Activated CD8-positive, alpha-beta memory T cell treated with anti-CD3 and anti-CD28 coated beads, Interleukin-2, amount 10 ng/mL, durations not matched to agents 7 days and 5 days (primary cell): ENCODE measurements at regions not wholly inside any gene's neighbourhood (a gene's known extent, or its start where the extent isn't known, plus 50 kb on each side); places are given as distances from the start of the nearest gene placed in this dataset.

Experiments used
- ATAC-seq: fragments of 150-1000 bp; cut with Tn5 transposase; one replicate; pipeline ENCODE4 v1.10.0; 2021; ENCODE audit warnings: moderate library complexity
- CTCF ChIA-PET: fragments of 350-600 bp; sonication (Branson Sonifier 250); formaldehyde crosslinking; loops from one replicate; lab custom pipeline; 2021; ENCODE audit warnings: antibody characterized with exemption; lab: Charles Lee
- DNase-seq: peaks from one replicate; pipeline ENCODE4 v3.0.0-alpha.2; 2020
- H3K27ac Mint-ChIP-seq: one replicate; pipeline ENCODE4 v1.8.0; 2021; ENCODE audit warnings: mild to moderate bottlenecking, mixed read lengths
- H3K27me3 Mint-ChIP-seq: one replicate; pipeline ENCODE4 v1.8.0; 2021; ENCODE audit warnings: mixed read lengths
- H3K36me3 Mint-ChIP-seq: one replicate; pipeline ENCODE4 v1.8.0; 2021; ENCODE audit warnings: mild to moderate bottlenecking, mixed read lengths
- H3K4me1 Mint-ChIP-seq: one replicate; pipeline ENCODE4 v1.8.0; 2021; ENCODE audit warnings: mixed read lengths
- H3K4me3 Mint-ChIP-seq: one replicate; pipeline ENCODE4 v1.8.0; 2021; ENCODE audit warnings: mild to moderate bottlenecking, moderate library complexity, mixed read lengths
- H3K9me3 Mint-ChIP-seq: one replicate; pipeline ENCODE4 v1.8.0; 2022; ENCODE audit warnings: low read depth, mixed read lengths

DNA sequence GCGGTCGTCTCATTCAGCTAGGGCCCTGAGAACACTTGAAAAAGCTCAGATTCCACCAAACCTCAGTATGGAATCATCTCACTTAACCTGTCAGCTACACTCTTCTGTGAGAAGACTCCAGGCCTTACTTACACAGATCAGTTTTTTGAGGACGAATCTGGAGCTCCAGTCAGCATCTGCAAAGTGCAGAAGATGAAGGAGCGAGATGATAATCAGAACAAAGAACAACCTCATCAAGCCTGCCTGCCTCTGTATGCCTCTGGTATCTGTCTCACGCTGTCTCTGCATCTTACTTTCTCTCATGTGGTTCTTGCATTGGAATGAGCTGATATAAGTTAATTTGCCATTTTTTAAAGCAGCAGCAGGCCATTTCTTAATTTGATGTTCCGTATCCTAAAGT, 444.1 kb upstream of the LRATD1 start:
- CTCF ChIA-PET: no interaction called here
- Mint-ChIP-seq H3K4me1 (no peaks in the 10 kb centered on the region), H3K36me3 (no peaks in the 10 kb centered on the region), H3K9me3 (peaks cover 4% of the 10 kb centered on the region), H3K27me3 (no peaks in the 10 kb centered on the region), H3K27ac (no peak overlapping the region), H3K4me3 (no peak overlapping the region)
- DNase-seq: no peak
- no peak for ATAC-seq

DNA sequence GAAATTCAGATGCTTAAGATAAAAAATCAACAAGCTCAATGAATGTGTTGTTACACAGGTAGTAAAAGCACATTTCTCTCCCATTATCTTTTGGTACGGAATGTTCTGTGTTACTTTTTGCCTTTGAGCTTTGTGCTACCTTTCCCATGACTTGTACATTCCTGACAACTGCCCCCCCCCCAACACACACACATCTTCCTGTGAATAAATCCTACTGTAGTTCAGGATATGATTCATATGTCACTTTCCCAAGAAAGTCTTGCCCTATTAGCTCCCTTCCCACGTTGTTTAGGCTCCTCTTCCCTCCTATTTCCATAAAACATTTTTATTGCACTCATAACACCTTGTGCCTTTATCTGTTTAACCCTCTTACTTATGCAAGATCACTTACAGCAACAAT, 442.6 kb upstream of the LRATD1 start:
- no peaks in the 10 kb centered on the region for H3K4me1 Mint-ChIP-seq
- H3K9me3 Mint-ChIP-seq: peaks cover 4% of the 10 kb centered on the region
- DNase-seq (no peak), ATAC-seq (no peak)
- CTCF ChIA-PET: interaction anchor here (0.7 kb wide), 1 partner anchor 553 kb away, joined by 3 read pairs; no protein-coding TSS in a partner anchor
- no peak overlapping the region for H3K4me3 Mint-ChIP-seq
- H3K36me3 Mint-ChIP-seq: no peaks in the 10 kb centered on the region
- no peaks in the 10 kb centered on the region for H3K27me3 Mint-ChIP-seq
- H3K27ac Mint-ChIP-seq: no peak overlapping the region

DNA sequence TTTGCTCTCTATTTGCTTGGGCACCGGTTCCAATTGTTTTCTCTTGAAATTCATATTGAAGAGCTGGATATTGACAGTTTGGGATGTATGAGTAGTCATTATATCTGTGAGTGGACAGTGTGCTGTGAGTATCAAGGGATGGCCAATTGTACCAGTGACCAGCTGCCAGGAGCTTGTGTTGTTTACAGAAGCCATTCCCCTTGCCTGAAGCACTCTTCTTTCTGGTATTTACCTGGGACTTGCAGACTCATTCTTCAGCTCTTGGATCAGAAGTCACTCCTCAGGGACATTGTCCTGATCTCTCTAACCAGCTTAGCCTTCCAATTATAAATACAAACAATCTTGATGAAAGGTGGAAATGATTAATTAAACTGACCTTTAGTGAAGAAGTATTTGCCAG, 438.3 kb upstream of the LRATD1 start:
- H3K36me3 Mint-ChIP-seq: no peaks in the 10 kb centered on the region
- CTCF ChIA-PET: no interaction called here
- H3K27ac Mint-ChIP-seq: no peak overlapping the region
- H3K4me1 Mint-ChIP-seq: no peaks in the 10 kb centered on the region
- H3K27me3 Mint-ChIP-seq: no peaks in the 10 kb centered on the region
- peaks cover 6% of the 10 kb centered on the region for H3K9me3 Mint-ChIP-seq
- DNase-seq (no peak), ATAC-seq (no peak)
- no peak overlapping the region for H3K4me3 Mint-ChIP-seq

DNA sequence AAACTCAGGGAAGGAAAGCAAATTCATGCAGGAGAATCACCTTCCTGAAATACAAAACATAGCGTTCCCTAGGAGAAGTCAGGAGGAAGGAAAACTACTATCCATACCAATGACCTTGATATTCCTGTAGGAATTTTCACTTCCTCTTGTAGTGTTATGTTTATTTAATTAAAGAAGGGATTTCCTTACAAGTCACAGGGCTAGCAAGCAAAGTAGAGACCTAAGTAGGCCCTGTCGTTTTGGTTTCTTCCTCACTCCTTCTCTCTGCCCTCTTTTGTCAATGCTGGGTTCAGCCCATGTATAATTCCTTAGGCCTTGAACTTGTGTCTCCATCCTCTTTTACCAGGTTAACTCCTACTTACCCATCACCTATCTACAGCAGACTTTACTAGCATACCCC, 435.2 kb upstream of the LRATD1 start:
- CTCF ChIA-PET: no interaction called here
- Mint-ChIP-seq H3K27ac (no peak overlapping the region), H3K4me1 (no peaks in the 10 kb centered on the region), H3K9me3 (peaks cover 7% of the 10 kb centered on the region), H3K4me3 (no peak overlapping the region), H3K36me3 (no peaks in the 10 kb centered on the region), H3K27me3 (no peaks in the 10 kb centered on the region)
- no peak for ATAC-seq
- DNase-seq: no peak

DNA sequence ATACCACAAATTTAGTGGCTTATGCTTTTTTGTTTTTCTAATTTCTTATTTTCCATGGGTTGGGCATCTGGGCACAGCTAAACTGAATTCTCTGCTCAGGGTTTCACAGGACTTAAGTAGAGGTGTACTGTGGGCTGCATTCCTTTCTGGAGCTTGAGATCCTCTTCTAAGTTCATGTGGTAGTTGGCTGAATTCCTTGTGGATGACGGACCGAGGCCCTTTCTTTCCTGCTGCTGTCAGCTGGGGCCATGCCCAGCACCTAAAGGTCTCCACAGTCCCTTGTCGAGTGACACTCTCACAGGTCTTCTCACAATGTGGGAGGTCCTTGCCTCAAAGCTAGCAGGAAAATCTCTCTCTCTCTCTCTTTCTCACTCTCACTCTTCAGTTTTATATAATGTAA, 433.5 kb upstream of the LRATD1 start:
- no peak overlapping the region for H3K27ac Mint-ChIP-seq
- DNase-seq (no peak), ATAC-seq (no peak)
- H3K4me3 Mint-ChIP-seq: no peak overlapping the region
- CTCF ChIA-PET: no interaction called here
- peaks cover 5% of the 10 kb centered on the region for H3K9me3 Mint-ChIP-seq
- no peaks in the 10 kb centered on the region for H3K4me1 Mint-ChIP-seq
- H3K36me3 Mint-ChIP-seq: no peaks in the 10 kb centered on the region
- H3K27me3 Mint-ChIP-seq: no peaks in the 10 kb centered on the region

DNA sequence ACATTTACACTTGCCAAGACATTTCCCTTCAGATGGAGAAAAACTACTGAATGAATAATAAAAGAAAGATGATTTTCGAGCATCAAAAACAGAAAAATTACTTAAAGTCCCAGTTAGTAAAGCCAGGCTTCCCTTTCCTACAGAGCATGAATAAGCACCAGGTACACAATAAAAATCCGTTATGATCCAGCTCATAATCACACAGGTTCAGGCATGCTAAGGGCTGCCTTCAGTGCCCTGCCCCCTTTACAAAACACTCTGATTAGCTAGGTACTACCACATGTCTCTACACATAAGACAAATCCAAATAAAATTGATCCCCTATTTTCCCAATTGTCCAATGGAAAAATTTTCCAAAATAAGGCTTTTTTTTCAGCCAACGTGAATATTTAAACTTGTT, 413.2 kb upstream of the LRATD1 start:
- Mint-ChIP-seq H3K4me1 (no peaks in the 10 kb centered on the region), H3K27me3 (no peaks in the 10 kb centered on the region), H3K36me3 (no peaks in the 10 kb centered on the region), H3K9me3 (peaks cover 7% of the 10 kb centered on the region), H3K27ac (no peak overlapping the region), H3K4me3 (no peak overlapping the region)
- no peak for DNase-seq
- CTCF ChIA-PET: no interaction called here
- ATAC-seq: no peak

DNA sequence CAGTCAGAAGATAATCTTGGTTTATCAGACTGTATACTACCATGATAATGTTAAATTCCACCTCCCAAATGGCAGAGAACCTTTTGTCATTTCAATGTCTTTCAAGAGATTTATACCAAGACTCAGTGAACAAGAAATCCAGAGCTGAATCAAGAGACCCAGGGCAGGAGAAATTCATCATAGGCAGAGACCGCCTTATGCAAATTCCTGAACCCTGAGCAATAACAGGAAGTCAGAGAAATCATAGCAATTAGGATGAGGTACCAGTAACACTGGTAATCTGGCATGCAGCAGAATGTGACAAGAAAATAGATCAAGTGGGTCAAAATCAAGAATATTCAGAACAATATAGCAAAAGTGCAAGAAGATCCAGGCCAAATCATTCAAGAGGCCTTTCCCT, 412.4 kb upstream of the LRATD1 start:
- no peaks in the 10 kb centered on the region for H3K36me3 Mint-ChIP-seq
- H3K4me3 Mint-ChIP-seq: no peak overlapping the region

DNA sequence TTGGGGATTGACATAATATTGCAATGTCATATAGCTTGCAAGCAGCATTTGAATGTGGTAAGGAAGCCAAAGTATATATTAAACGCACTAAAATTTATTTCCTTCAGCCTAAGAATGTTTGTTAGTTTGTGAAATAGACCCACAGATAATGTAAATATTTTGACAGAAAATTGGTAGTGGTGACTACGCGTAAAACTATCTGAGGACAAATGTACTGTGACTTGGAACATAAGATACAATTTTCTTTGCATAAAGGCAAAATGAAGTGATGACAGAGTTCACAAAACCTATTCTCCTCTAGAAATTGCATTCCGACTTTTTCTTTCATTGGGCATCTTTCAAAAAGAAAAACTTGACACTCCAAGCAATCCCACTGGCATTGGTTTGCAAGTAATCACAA, 411.1 kb upstream of the LRATD1 start:
- Mint-ChIP-seq H3K4me1 (no peaks in the 10 kb centered on the region), H3K4me3 (no peak overlapping the region), H3K27me3 (no peaks in the 10 kb centered on the region), H3K27ac (no peak overlapping the region), H3K36me3 (no peaks in the 10 kb centered on the region), H3K9me3 (peaks cover 9% of the 10 kb centered on the region)
- DNase-seq (no peak), ATAC-seq (no peak)
- CTCF ChIA-PET: no interaction called here

More for the DNA sequence above, 412.4 kb upstream of the LRATD1 start:
- H3K27me3 Mint-ChIP-seq: no peaks in the 10 kb centered on the region
- no peaks in the 10 kb centered on the region for H3K4me1 Mint-ChIP-seq
- no peak overlapping the region for H3K27ac Mint-ChIP-seq
- no peak for DNase-seq
- CTCF ChIA-PET: no interaction called here
- no peak for ATAC-seq
- H3K9me3 Mint-ChIP-seq: peaks cover 7% of the 10 kb centered on the region

DNA sequence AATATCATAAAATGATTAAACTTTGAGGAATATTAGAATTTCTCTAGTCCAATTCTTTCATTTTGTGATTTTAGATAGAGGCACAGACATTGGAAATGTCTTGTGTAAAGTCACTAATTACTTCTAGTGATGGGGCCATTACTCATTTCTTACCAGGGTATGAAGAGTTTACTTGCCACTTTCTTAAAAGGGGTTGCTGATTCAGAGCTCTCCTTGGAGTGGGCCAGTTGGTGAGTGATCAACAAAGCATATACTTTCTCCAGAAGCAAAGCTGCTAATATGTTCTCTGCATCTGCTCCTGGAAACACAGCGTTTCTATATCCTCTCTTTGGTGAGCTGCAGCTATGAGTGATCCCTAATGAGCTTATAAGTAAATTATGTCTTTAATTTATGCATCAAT, 408.9 kb upstream of the LRATD1 start:
- Mint-ChIP-seq H3K4me1 (no peaks in the 10 kb centered on the region), H3K27ac (no peak overlapping the region), H3K9me3 (peaks cover 11% of the 10 kb centered on the region), H3K27me3 (no peaks in the 10 kb centered on the region), H3K4me3 (no peak overlapping the region), H3K36me3 (no peaks in the 10 kb centered on the region)
- ATAC-seq: no peak
- DNase-seq: no peak
- CTCF ChIA-PET: no interaction called here

DNA sequence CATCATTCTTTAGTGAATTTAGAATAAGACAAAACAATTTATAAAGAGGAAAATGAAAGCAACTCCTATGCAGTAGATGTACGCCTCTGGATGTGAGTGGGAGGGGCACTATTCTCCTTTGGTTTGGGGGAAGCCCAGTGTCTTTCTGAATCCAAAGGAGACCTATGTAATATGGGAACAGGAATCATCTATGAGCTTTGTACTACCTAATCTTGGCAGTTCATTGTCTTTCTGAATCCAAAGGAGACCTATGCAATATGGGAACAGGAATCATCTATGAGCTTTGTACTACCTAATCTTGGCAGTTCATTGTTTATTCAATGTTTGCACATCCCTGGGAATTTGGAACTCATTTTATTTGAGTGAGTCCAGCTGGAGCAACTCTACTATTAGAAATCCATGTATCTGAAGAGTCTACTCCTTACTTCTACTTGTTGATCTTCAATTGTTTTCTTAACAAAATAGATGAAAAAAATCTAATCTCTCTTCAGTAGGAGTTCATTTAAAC, 401.1 kb upstream of the LRATD1 start:
- no peak for DNase-seq
- Mint-ChIP-seq H3K9me3 (peaks cover 2% of the 10 kb centered on the region), H3K4me3 (no peak overlapping the region), H3K27ac (no peak overlapping the region), H3K27me3 (no peaks in the 10 kb centered on the region), H3K36me3 (no peaks in the 10 kb centered on the region), H3K4me1 (no peaks in the 10 kb centered on the region)
- CTCF ChIA-PET: no interaction called here
- ATAC-seq: no peak

DNA sequence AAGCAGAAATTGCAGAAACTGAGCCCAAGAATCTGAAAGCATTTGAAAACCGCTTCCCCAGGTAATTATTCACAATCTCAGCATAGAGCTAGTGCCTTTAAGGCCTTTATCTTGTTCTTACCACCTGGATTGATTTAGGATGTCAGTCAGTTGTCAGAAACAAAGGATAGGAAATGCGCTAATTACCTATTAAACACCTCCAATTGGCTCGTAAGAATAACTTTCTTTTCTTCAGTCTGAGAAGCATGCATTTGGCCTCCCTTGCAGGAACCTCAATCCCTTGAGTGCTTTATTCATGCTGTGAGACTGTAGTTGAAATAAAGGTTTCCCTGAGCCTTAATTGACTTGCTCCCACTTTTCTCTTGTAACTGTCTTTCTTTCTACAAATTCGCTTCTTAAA, 400.3 kb upstream of the LRATD1 start:
- CTCF ChIA-PET: no interaction called here
- Mint-ChIP-seq H3K27ac (no peak overlapping the region), H3K9me3 (peaks cover 2% of the 10 kb centered on the region), H3K27me3 (no peaks in the 10 kb centered on the region), H3K4me3 (no peak overlapping the region), H3K4me1 (no peaks in the 10 kb centered on the region), H3K36me3 (no peaks in the 10 kb centered on the region)
- ATAC-seq: no peak
- no peak for DNase-seq

DNA sequence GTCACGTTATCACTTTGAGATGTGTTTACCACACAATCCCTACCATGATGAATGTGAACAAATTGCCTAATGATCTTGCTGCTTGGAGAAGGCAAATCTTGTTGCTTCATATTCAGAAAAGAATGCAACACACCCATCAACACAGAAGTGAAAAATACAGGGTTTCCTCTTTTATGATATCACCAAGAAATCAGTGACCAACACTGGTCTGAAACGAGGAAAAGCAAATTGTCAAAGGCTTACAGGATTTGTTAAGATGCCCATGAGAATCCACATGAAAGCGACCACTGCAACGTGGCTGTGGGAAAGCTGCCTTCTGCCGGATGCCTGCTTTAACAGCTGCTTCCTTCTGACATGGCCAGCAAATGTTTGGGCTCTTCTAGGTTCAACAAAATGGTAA, 397.6 kb upstream of the LRATD1 start:
- Mint-ChIP-seq H3K4me3 (no peak overlapping the region), H3K27ac (no peak overlapping the region), H3K4me1 (no peaks in the 10 kb centered on the region), H3K36me3 (no peaks in the 10 kb centered on the region), H3K27me3 (no peaks in the 10 kb centered on the region), H3K9me3 (no peaks in the 10 kb centered on the region)
- DNase-seq (no peak), ATAC-seq (no peak)
- CTCF ChIA-PET: no interaction called here

DNA sequence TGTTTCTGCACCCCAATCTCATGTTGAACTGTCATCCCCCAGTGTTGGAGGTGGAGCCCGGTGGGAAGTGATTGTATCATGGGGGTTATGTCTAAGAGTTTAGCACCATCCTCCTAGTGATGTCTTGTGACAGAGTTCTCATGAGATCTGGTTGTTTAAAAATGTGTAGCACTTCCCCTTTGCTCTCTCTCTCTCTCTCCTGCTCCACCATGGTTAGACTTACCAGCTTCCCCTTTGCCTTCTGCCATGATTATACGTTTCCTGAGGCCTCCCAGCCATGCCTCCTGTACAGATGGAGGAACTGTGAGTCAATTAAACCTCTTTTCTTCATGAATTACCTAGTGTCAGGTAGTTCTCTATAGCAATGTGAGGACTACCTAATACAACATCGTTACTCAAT, 396.9 kb upstream of the LRATD1 start:
- CTCF ChIA-PET: no interaction called here
- ATAC-seq: no peak
- no peaks in the 10 kb centered on the region for H3K4me1 Mint-ChIP-seq
- H3K36me3 Mint-ChIP-seq: no peaks in the 10 kb centered on the region
- H3K9me3 Mint-ChIP-seq: no peaks in the 10 kb centered on the region
- no peak for DNase-seq
- no peaks in the 10 kb centered on the region for H3K27me3 Mint-ChIP-seq
- H3K4me3 Mint-ChIP-seq: no peak overlapping the region
- no peak overlapping the region for H3K27ac Mint-ChIP-seq

DNA sequence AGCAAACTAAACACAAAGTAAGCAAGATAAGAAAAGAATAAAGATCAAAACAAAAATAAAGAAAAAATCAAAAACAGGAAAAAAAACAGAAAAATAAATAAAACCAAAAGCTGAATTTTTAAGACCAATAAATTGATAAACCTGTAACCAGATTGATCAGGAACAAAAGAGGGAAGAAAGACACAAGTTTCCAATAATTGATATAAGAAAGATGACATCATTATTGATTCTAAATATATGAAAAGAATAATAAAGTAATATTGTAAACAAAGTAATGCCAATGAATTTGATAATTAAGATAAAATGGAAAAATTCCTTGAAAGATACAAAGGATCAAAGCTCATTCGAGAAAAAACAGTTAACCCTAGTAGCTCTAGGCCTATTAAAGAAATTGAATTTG, 394.6 kb upstream of the LRATD1 start:
- Mint-ChIP-seq H3K4me1 (no peaks in the 10 kb centered on the region), H3K9me3 (peaks cover 3% of the 10 kb centered on the region), H3K27ac (no peak overlapping the region), H3K27me3 (no peaks in the 10 kb centered on the region), H3K36me3 (no peaks in the 10 kb centered on the region), H3K4me3 (no peak overlapping the region)
- ATAC-seq: no peak
- no peak for DNase-seq
- CTCF ChIA-PET: no interaction called here

DNA sequence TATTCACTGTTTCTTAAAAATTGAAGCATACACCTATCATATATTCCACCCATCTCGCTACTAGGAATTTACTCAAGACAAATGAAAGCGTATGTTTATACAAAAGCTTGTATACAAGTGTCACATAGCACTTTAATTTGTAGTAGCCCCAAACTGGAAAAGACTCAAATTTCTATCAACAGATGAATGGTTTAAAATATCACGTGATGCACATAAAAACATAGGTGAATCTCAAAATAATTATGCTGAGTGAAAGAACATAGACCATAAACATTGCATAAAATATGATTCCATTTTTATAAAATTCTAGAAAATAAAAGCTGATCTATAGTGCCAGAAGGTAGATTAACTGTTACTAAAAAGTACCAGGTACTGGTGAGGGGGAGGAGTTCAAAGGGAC, 392.9 kb upstream of the LRATD1 start:
- H3K4me1 Mint-ChIP-seq: no peaks in the 10 kb centered on the region
- peaks cover 5% of the 10 kb centered on the region for H3K9me3 Mint-ChIP-seq
- H3K36me3 Mint-ChIP-seq: no peaks in the 10 kb centered on the region
- no peak for DNase-seq
- no peaks in the 10 kb centered on the region for H3K27me3 Mint-ChIP-seq
- CTCF ChIA-PET: no interaction called here
- H3K4me3 Mint-ChIP-seq: no peak overlapping the region
- no peak for ATAC-seq
- H3K27ac Mint-ChIP-seq: no peak overlapping the region
